CD4-positive, alpha-beta T cell (primary cell): ENCODE measurements at regions not wholly inside any gene's neighbourhood (a gene's known extent, or its start where the extent isn't known, plus 50 kb on each side); places are given as distances from the start of the nearest gene placed in this dataset.

Source experiments
- ATAC-seq: fragments of 200-7000 bp; cut with Tn5 transposase; one replicate; pipeline ENCODE4 v1.10.0; 2022; ENCODE audit warnings: mild to moderate bottlenecking; ENCODE audit not compliant: poor library complexity
- CTCF ChIA-PET: fragments of 350-600 bp; sonication (Branson Sonifier 250); formaldehyde crosslinking; loops from one replicate; lab custom pipeline; 2021; ENCODE audit warnings: antibody characterized with exemption, inconsistent platforms; lab: Charles Lee
- POLR2A ChIA-PET: fragments of 350-600 bp; sonication (Branson Sonifier 250); formaldehyde crosslinking; loops from one replicate; lab custom pipeline; 2021; ENCODE audit warnings: antibody characterized with exemption, inconsistent platforms; lab: Charles Lee
- DNase-seq, 14 experiments: peaks; one replicate each; pipeline ENCODE4 v3.0.0-alpha.2; 2013 to 2020; ENCODE audit warnings: mixed read lengths in 2 of 14
- H3K27ac ChIP-seq, 2 donors: one replicate each; pipeline versions ENCODE4 v1.5.1 to v1.7.0; 2013; ENCODE audit warnings: low read length in 2 of 2, low read depth in 1 of 2, mild to moderate bottlenecking in 1 of 2
- H3K27me3 ChIP-seq, 2 experiments: 1 replicate in 1 of 2; 2 replicates in 1 of 2; pipeline versions ENCODE4 v1.6.1 to v1.7.0; 2013; ENCODE audit warnings: low read length in 2 of 2, control low read depth in 1 of 2, mild to moderate bottlenecking in 1 of 2, moderate library complexity in 1 of 2; ENCODE audit not compliant: insufficient read depth in 2 of 2, control insufficient read depth in 1 of 2
- H3K36me3 ChIP-seq: one replicate; pipeline ENCODE4 v1.6.1; 2013; ENCODE audit warnings: low read length, control low read depth; ENCODE audit not compliant: insufficient read depth
- H3K4me1 ChIP-seq: one replicate; pipeline ENCODE4 v1.6.1; 2013; ENCODE audit warnings: low read length, control low read depth; ENCODE audit not compliant: insufficient read depth
- H3K4me3 ChIP-seq: one replicate; pipeline ENCODE4 v1.5.1; 2013; ENCODE audit warnings: mild to moderate bottlenecking, low read length, moderate library complexity
- H3K9me3 ChIP-seq, 2 experiments: 1 replicate in 1 of 2; 2 replicates in 1 of 2; pipeline versions ENCODE4 v1.6.1 to v1.7.0; 2013; ENCODE audit warnings: low read length in 2 of 2, mild to moderate bottlenecking in 2 of 2, control low read depth in 1 of 2, moderate library complexity in 1 of 2; ENCODE audit not compliant: control insufficient read depth in 1 of 2, insufficient read depth in 1 of 2
- H3K27ac Mint-ChIP-seq: one replicate; pipeline ENCODE4 v1.8.0; 2020; ENCODE audit warnings: mixed read lengths
- H3K27me3 Mint-ChIP-seq: one replicate; pipeline ENCODE4 v1.8.0; 2021; ENCODE audit warnings: mixed read lengths
- H3K36me3 Mint-ChIP-seq: one replicate; pipeline ENCODE4 v1.8.0; 2021; ENCODE audit warnings: low read depth, mixed read lengths
- H3K4me1 Mint-ChIP-seq: one replicate; pipeline ENCODE4 v1.8.0; 2021; ENCODE audit warnings: low read depth, mixed read lengths
- H3K4me3 Mint-ChIP-seq: one replicate; pipeline ENCODE4 v1.8.0; 2020; ENCODE audit warnings: mild to moderate bottlenecking, mixed read lengths
- H3K9me3 Mint-ChIP-seq: one replicate; pipeline ENCODE4 v1.8.0; 2020; ENCODE audit warnings: mixed read lengths
- CTCF ChIP-seq: fragments of 200-600 bp; IDR thresholded peaks from one replicate; pipeline ENCODE4 v1.8.0; 2022; ENCODE audit warnings: antibody characterized with exemption, mild to moderate bottlenecking
- intact Hi-C, 2 experiments: fragments of 100-400 bp; cut with DNase I in 1 of 2; cut with micrococcal nuclease in 1 of 2; formaldehyde crosslinking; loops; one replicate each; pipeline versions ENCODE4 v1.15.1 to v1.9.0; 2023 to 2025; cut with DNase I, micrococcal nuclease

DNA sequence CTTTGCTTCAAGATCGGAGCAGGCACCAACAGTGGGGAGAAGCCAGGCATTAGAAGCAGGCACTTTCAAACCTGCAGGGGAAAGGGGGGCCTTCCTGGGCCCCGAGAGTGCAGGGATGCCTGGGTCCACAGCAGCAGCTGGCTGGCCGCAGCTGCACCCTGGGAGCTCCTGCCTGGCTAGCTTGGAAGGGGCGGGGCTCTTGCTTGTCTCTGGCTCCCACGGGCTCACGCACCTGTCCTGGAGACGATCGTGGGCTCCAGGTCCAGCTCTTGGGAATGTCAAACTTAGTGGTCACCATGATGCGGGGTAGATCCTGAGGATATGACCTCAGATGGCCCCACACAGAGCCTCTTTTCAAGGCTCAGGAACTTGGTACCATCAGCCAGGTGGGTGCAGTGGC is 1673.2 kb downstream of the LRRC4C start:
- no peaks in the 10 kb centered on the region for H3K36me3 Mint-ChIP-seq
- no peak for ATAC-seq
- no peaks in the 10 kb centered on the region for H3K27me3 ChIP-seq
- no peaks in the 10 kb centered on the region for H3K27me3 Mint-ChIP-seq
- H3K36me3 ChIP-seq: no peaks in the 10 kb centered on the region
- H3K4me1 ChIP-seq: no peaks in the 10 kb centered on the region
- peaks cover 0 to 23% of the 10 kb centered on the region in 2 experiments for H3K9me3 ChIP-seq
- POLR2A ChIA-PET: no interaction called here
- H3K27ac Mint-ChIP-seq: no peak overlapping the region
- no peak overlapping the region for H3K4me3 Mint-ChIP-seq
- no peaks in the 10 kb centered on the region for H3K4me1 Mint-ChIP-seq
- H3K27ac ChIP-seq: no peak overlapping the region
- DNase-seq: no peak
- TF ChIP-seq CTCF: no peak
- no peak overlapping the region for H3K4me3 ChIP-seq
- intact Hi-C loops: no loop called here
- CTCF ChIA-PET: no interaction called here
- H3K9me3 Mint-ChIP-seq: no peaks in the 10 kb centered on the region

GRCh38 chr11:39784873-39785272 is 1674.6 kb downstream of the LRRC4C start:
- no peaks in the 10 kb centered on the region for H3K36me3 ChIP-seq
- peaks cover 0 to 23% of the 10 kb centered on the region in 2 experiments for H3K9me3 ChIP-seq
- no peak overlapping the region for H3K4me3 ChIP-seq
- POLR2A ChIA-PET: no interaction called here
- Mint-ChIP-seq H3K9me3 (no peaks in the 10 kb centered on the region), H3K4me1 (no peaks in the 10 kb centered on the region), H3K4me3 (no peak overlapping the region), H3K27ac (no peak overlapping the region), H3K27me3 (no peaks in the 10 kb centered on the region), H3K36me3 (no peaks in the 10 kb centered on the region)
- no peaks in the 10 kb centered on the region for H3K4me1 ChIP-seq
- DNase-seq (no peak), ATAC-seq (no peak)
- intact Hi-C loops: no loop called here
- no peak for TF ChIP-seq CTCF
- H3K27me3 ChIP-seq: no peaks in the 10 kb centered on the region
- H3K27ac ChIP-seq: no peak overlapping the region
- CTCF ChIA-PET: no interaction called here

DNA sequence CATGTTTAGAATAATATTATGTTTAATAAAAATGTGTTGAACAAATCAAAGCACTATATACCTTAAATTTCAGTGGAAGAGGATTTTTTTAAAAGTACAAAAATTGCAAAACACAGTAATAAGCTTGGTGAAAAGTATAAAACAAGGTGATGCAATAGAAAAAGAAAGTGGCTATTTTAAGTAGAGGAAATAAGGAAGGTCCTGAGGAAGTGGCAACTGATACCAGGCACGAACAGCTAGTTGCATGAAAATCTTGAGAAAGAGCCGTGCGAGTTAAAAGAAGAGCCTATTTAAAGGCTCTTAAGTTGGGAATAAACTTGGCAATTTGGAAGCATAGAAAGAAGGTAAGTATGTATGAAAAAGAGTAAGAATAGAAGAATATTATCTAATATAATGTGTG is 1679.3 kb downstream of the LRRC4C start:
- H3K4me3 Mint-ChIP-seq: no peak overlapping the region
- H3K9me3 Mint-ChIP-seq: no peaks in the 10 kb centered on the region
- Histone ChIP-seq H3K4me1 (no peaks in the 10 kb centered on the region), H3K9me3 (peaks cover 0 to 5% of the 10 kb centered on the region in 2 experiments), H3K27me3 (no peaks in the 10 kb centered on the region), H3K4me3 (no peak overlapping the region), H3K27ac (no peak overlapping the region), H3K36me3 (no peaks in the 10 kb centered on the region)
- no peaks in the 10 kb centered on the region for H3K27me3 Mint-ChIP-seq
- no peaks in the 10 kb centered on the region for H3K36me3 Mint-ChIP-seq
- ChIA-PET POLR2A (no interaction called here), CTCF (no interaction called here)
- no peak for DNase-seq
- TF ChIP-seq CTCF: no peak
- no peak overlapping the region for H3K27ac Mint-ChIP-seq
- intact Hi-C loops: no loop called here
- H3K4me1 Mint-ChIP-seq: no peaks in the 10 kb centered on the region
- no peak for ATAC-seq
